Medulla oblongata (tissue), 1 donor: ENCODE measurements at regions not wholly inside any gene's neighbourhood (a gene's known extent, or its start where the extent isn't known, plus 50 kb on each side); places are given as distances from the start of the nearest gene placed in this dataset.
A peak's percentile ranks its signal among the peaks of the same experiment; 100 is the strongest.

Experiments used
- DNase-seq: peaks from one replicate; pipeline ENCODE4 v3.0.0-alpha.2; 2015; ENCODE audit errors: extremely low spot score

- no peak for DNase-seq
Observed at GRCh38 chr7:41046776-41047175, 656.1 kb downstream of the INHBA start.

- DNase-seq = no peak
Observed at GRCh38 chr7:41046221-41046761, 656.6 kb downstream of the INHBA start.

- no peak for DNase-seq
Observed at GRCh38 chr7:41045556-41046123, 657.2 kb downstream of the INHBA start.

- no peak for DNase-seq
Observed at GRCh38 chr7:41039981-41040380, 662.9 kb downstream of the INHBA start.

GRCh38 chr7:41039386-41039953 is 663.4 kb downstream of the INHBA start:
- DNase-seq = no peak

GRCh38 chr7:41038211-41038610 is 664.7 kb downstream of the INHBA start:
- DNase-seq = no peak

GRCh38 chr7:41037691-41038090 is 665.2 kb downstream of the INHBA start:
- DNase-seq = no peak

GRCh38 chr7:41035794-41036193 is 667.1 kb downstream of the INHBA start:
- DNase-seq = no peak

GRCh38 chr7:41033500-41033899 is 669.4 kb downstream of the INHBA start:
- no peak for DNase-seq

GRCh38 chr7:41030673-41031072 is 672.2 kb downstream of the INHBA start:
- DNase-seq = no peak

- DNase-seq = no peak
Observed at GRCh38 chr7:41029072-41029499, 673.8 kb downstream of the INHBA start.

GRCh38 chr7:41028580-41028979 is 674.3 kb downstream of the INHBA start:
- DNase-seq = no peak

GRCh38 chr7:41027428-41028115 is 675.3 kb downstream of the INHBA start:
- no peak for DNase-seq

GRCh38 chr7:41024126-41024525 is 678.8 kb downstream of the INHBA start:
- DNase-seq = no peak

- no peak for DNase-seq
Observed at GRCh38 chr7:41020056-41020455, 682.8 kb downstream of the INHBA start.

- no peak for DNase-seq
Observed at GRCh38 chr7:41013117-41013516, 689.8 kb downstream of the INHBA start.

- DNase-seq = no peak
Observed at GRCh38 chr7:41012041-41012440, 690.8 kb downstream of the INHBA start.

- DNase-seq = no peak
Observed at GRCh38 chr7:41010967-41011366, 691.9 kb downstream of the INHBA start.

- DNase-seq = peak; percentile 44
Observed at GRCh38 chr7:41010418-41010817, 692.5 kb downstream of the INHBA start.

- no peak for DNase-seq
Observed at GRCh38 chr7:41007811-41008210, 695.1 kb downstream of the INHBA start.

- peak; percentile 43 for DNase-seq
Observed at GRCh38 chr7:41007351-41007751, 695.5 kb downstream of the INHBA start.

GRCh38 chr7:41006306-41006995 is 696.4 kb downstream of the INHBA start:
- DNase-seq = no peak
